ENCODE measurements at regions not wholly inside any gene's neighbourhood (a gene's known extent, or its start where the extent isn't known, plus 50 kb on each side); places are given as distances from the start of the nearest gene placed in this dataset.

GRCh38 chr1:81252471-81253151 lies 548.1 kb upstream of the ADGRL2 start:
- TF ChIP-seq CTCF (conservative IDR thresholded peaks at IDR 0.05; ENCODE audit: low read length) (no peak), EZH2phosphoT487 (IDR thresholded peaks at IDR 0.05; ENCODE audit: borderline replicate concordance, low read depth, low read length) (no peak)
